Esophagus squamous epithelium (tissue), 5 donors: ENCODE measurements at regions not wholly inside any gene's neighbourhood (a gene's known extent, or its start where the extent isn't known, plus 50 kb on each side); places are given as distances from the start of the nearest gene placed in this dataset.

Experiments
- DNase-seq: peaks from one replicate; lab custom pipeline; 2025; lab: John Stamatoyannopoulos, UW
- H3K27ac ChIP-seq, 4 donors: fragments of 200-600 bp; sonication (generic); one replicate each; pipeline ENCODE4 v1.5.1; 2016 to 2019; ENCODE audit warnings: mild to moderate bottlenecking in 1 of 4
- H3K27me3 ChIP-seq, 4 donors: fragments of 200-600 bp; sonication (generic); 1 replicate in 3 of 4; 2 replicates in 1 of 4; pipeline versions ENCODE4 v1.5.1 to v1.6.0; 2017 to 2021; ENCODE audit warnings: antibody characterized with exemption in 1 of 4
- H3K36me3 ChIP-seq, 3 donors: fragments of 200-600 bp; sonication (generic); one replicate each; pipeline ENCODE4 v1.5.1; 2016 to 2019
- H3K4me1 ChIP-seq, 3 donors: fragments of 200-600 bp; sonication (generic); one replicate each; pipeline ENCODE4 v1.5.1; 2017 to 2019
- H3K4me3 ChIP-seq, 4 donors: fragments of 200-600 bp; sonication (generic); 1 replicate in 3 of 4; 2 replicates in 1 of 4; pipeline ENCODE4 v1.5.1; 2016 to 2019; ENCODE audit warnings: mild to moderate bottlenecking in 2 of 4, moderate library complexity in 1 of 4
- H3K9me3 ChIP-seq, 3 donors: fragments of 200-600 bp; sonication (generic); one replicate each; pipeline ENCODE4 v1.5.1; 2016 to 2019
- POLR2A ChIP-seq, 4 donors: fragments of 450-650 bp; IDR thresholded peaks; one replicate each; pipeline ENCODE4 v1.6.1; 2017; ENCODE audit warnings: antibody characterized with exemption in 4 of 4, mild to moderate bottlenecking in 4 of 4, moderate library complexity in 3 of 4
- WGBS, 2 donors: methylation state at CpG; one replicate each; pipeline ENCODE4 v1.1.5; 2018; 5-methylcytosine and 5-hydroxymethylcytosine counted together
- intact Hi-C: fragments of 100-400 bp; cut with DNase I; formaldehyde crosslinking; loops from one replicate; pipeline ENCODE4 v1.15.0; 2022
- TF ChIP-seq, protein P1 (sequence below), 6 experiments: fragments of 450-650 bp in 4 of 6; fragments of 200-600 bp in 2 of 6; sonication (generic) in 2 of 6; IDR thresholded peaks; one replicate each; pipeline ENCODE4 v1.5.1; 2016 to 2019; ENCODE audit warnings: antibody characterized with exemption in 6 of 6, mild to moderate bottlenecking in 4 of 6, moderate library complexity in 4 of 6
- donor health status: DM: yes; HTN: yes; CAD: no.

DNA sequence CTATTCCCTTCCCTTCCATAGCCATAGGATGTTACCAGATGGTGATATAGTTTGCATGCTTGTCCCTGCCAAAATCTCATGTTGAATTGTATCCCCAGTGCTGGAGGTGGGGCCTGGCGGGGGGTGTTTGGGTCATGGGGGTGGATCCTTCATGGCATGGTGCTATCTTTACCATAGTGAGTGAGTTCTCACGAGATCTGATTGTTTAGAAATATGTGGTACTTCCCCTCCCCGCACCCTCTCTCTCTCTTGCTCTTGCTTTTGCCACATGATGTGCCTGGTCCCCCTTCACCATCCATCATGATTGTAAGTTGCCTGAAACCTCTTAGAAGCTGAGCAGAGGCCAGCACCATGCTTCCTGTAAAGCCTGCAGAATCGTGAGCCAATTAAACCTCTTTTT lies 181.3 kb downstream of the CAND1 start:
- 70 to 73% methylated on average over 4 of the region's 4 CpGs for WGBS, 2 donors
- H3K27me3 ChIP-seq = no peaks in the 10 kb centered on the region
- no peak for DNase-seq
- TF ChIP-seq POLR2A (IDR thresholded peaks at IDR 0.05) = no peak
- TF ChIP-seq, protein P1, sequence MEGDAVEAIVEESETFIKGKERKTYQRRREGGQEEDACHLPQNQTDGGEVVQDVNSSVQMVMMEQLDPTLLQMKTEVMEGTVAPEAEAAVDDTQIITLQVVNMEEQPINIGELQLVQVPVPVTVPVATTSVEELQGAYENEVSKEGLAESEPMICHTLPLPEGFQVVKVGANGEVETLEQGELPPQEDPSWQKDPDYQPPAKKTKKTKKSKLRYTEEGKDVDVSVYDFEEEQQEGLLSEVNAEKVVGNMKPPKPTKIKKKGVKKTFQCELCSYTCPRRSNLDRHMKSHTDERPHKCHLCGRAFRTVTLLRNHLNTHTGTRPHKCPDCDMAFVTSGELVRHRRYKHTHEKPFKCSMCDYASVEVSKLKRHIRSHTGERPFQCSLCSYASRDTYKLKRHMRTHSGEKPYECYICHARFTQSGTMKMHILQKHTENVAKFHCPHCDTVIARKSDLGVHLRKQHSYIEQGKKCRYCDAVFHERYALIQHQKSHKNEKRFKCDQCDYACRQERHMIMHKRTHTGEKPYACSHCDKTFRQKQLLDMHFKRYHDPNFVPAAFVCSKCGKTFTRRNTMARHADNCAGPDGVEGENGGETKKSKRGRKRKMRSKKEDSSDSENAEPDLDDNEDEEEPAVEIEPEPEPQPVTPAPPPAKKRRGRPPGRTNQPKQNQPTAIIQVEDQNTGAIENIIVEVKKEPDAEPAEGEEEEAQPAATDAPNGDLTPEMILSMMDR (IDR thresholded peaks at IDR 0.05) = no peak
- no peak overlapping the region for H3K27ac ChIP-seq
- H3K4me3 ChIP-seq = no peak overlapping the region
- H3K36me3 ChIP-seq = no peaks in the 10 kb centered on the region
- intact Hi-C loops = no loop called here
- H3K9me3 ChIP-seq = no peaks in the 10 kb centered on the region
- H3K4me1 ChIP-seq = no peaks in the 10 kb centered on the region

GRCh38 chr12:67451206-67451605 lies 182.0 kb downstream of the CAND1 start:
- WGBS, 2 donors = 56 to 71% methylated on average over 4 of the region's 4 CpGs
- peaks cover 0 to 2% (median under 1%) of the 10 kb centered on the region in 3 donors for H3K4me1 ChIP-seq
- no peak for TF ChIP-seq POLR2A (IDR thresholded peaks at IDR 0.05)
- TF ChIP-seq, protein P1 (IDR thresholded peaks at IDR 0.05) = no peak
- no peak overlapping the region for H3K4me3 ChIP-seq
- intact Hi-C loops = no loop called here
- H3K27ac ChIP-seq = no peak overlapping the region
- DNase-seq = no peak
- H3K27me3 ChIP-seq = no peaks in the 10 kb centered on the region
- no peaks in the 10 kb centered on the region for H3K36me3 ChIP-seq
- H3K9me3 ChIP-seq = no peaks in the 10 kb centered on the region

DNA sequence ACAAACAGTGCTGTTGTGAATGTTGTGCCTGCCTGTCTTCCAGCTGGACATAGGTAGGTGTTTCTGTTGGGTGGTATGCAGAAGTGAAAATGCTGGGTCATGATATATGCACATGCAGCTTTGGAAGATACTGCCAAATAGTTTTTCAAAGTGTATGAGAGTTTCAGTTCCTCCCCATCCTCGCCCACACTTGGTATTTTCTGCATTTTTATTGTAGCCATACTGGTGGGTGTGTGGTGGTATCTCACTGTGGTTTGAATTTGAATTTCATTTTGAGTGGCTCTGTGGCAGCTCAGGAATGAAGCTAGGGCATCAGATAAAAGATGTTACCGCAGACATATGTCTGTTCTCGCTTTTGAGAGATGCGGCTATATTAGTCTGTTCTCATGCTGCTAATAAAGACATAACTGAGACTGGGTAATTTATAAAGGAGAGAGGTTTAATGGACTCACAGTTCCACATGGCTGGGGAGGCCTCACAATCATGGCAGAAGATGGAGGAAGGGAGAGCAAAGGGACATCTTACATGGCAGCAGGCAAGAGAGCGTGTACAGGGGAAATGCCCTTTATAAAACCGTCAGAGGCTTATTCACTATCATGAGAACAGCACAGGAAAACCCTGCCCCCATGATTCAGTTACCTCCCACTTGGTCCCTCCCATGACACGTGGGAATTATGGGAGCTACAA lies 183.1 kb downstream of the CAND1 start:
- Histone ChIP-seq H3K4me1 (peaks cover 6 to 12% (median 7%) of the 10 kb centered on the region in 3 donors), H3K36me3 (no peaks in the 10 kb centered on the region), H3K9me3 (no peaks in the 10 kb centered on the region), H3K27ac (no peak overlapping the region), H3K4me3 (no peak overlapping the region), H3K27me3 (no peaks in the 10 kb centered on the region)
- intact Hi-C loops = no loop called here
- no peak for DNase-seq
- WGBS, 2 donors = 69 to 82% methylated on average over 7 of the region's 7 CpGs
- TF ChIP-seq POLR2A (IDR thresholded peaks at IDR 0.05) = no peak
- TF ChIP-seq, protein P1 (IDR thresholded peaks at IDR 0.05) = no peak

DNA sequence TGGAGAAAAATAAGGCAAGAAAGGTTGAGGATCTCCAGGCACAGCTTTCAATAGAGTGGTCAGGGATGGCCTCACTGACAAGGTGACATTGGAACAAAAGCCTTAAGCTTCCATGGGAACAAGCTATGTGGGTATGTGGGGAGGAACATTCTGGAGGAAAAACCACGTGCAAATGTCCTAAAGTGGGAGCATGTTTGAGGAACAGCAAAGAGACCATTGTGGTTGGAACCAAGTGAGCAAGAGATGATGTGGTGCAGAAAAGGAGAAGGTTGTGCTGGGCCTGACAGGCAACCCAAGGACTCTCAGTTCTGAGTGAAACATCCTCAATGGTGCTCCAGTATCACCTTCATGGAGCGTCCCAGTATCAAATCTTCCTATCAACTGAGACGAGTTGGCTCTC lies 184.0 kb downstream of the CAND1 start:
- H3K27me3 ChIP-seq = no peaks in the 10 kb centered on the region
- DNase-seq = no peak
- H3K9me3 ChIP-seq = no peaks in the 10 kb centered on the region
- H3K4me1 ChIP-seq = peaks cover 6 to 13% (median 9%) of the 10 kb centered on the region in 3 donors
- no peak for TF ChIP-seq POLR2A (IDR thresholded peaks at IDR 0.05)
- WGBS, 2 donors = 78 to 81% methylated on average over 3 of the region's 3 CpGs
- no peak overlapping the region for H3K27ac ChIP-seq
- intact Hi-C loops = no loop called here
- no peak overlapping the region for H3K4me3 ChIP-seq
- H3K36me3 ChIP-seq = no peaks in the 10 kb centered on the region

GRCh38 chr12:67455236-67455635 lies 186.1 kb downstream of the CAND1 start:
- Histone ChIP-seq H3K4me1 (peaks cover 6 to 13% (median 10%) of the 10 kb centered on the region in 3 donors), H3K9me3 (no peaks in the 10 kb centered on the region), H3K27me3 (no peaks in the 10 kb centered on the region), H3K27ac (no peak overlapping the region), H3K36me3 (no peaks in the 10 kb centered on the region), H3K4me3 (no peak overlapping the region)
- WGBS, 2 donors = 58 to 69% methylated on average over 5 to 6 of the region's 6 CpGs
- TF ChIP-seq POLR2A (IDR thresholded peaks at IDR 0.05) = no peak
- TF ChIP-seq, protein P1 (IDR thresholded peaks at IDR 0.05) = no peak
- intact Hi-C loops = no loop called here
- DNase-seq = no peak
